Mesenchymal stem cell (in vitro differentiated cells and primary cell): ENCODE measurements at regions not wholly inside any gene's neighbourhood (a gene's known extent, or its start where the extent isn't known, plus 50 kb on each side); places are given as distances from the start of the nearest gene placed in this dataset.

Source experiments
- DNase-seq: peaks from one replicate; pipeline ENCODE4 v3.0.0-alpha.2; 2013
- H2AFZ ChIP-seq: one replicate; pipeline ENCODE4 v1.6.1; 2013; ENCODE audit warnings: low read depth, mild to moderate bottlenecking, control low read depth, inconsistent platforms, low read length, moderate library complexity
- H2AK5ac ChIP-seq: 2 replicates; pipeline ENCODE4 v1.6.1; 2013; ENCODE audit warnings: low read length, moderate library complexity, mild to moderate bottlenecking, inconsistent platforms; ENCODE audit not compliant: severe bottlenecking
- H2BK120ac ChIP-seq: one replicate; pipeline ENCODE4 v1.6.1; 2013; ENCODE audit warnings: low read depth, mild to moderate bottlenecking, inconsistent platforms, low read length, moderate library complexity
- H2BK12ac ChIP-seq, 2 experiments: one replicate each; pipeline ENCODE4 v1.6.1; 2013; ENCODE audit warnings: inconsistent platforms in 2 of 2, low read length in 2 of 2, mild to moderate bottlenecking in 2 of 2, moderate library complexity in 2 of 2, control low read depth in 1 of 2
- H2BK15ac ChIP-seq: one replicate; pipeline ENCODE4 v1.6.1; 2013; ENCODE audit warnings: mild to moderate bottlenecking, low read depth, inconsistent platforms; ENCODE audit not compliant: poor library complexity, severe bottlenecking
- H2BK5ac ChIP-seq: 2 replicates; pipeline ENCODE4 v1.6.1; 2013; ENCODE audit warnings: low read depth, mild to moderate bottlenecking, low read length, control low read depth, inconsistent platforms; ENCODE audit not compliant: poor library complexity, severe bottlenecking
- H3K14ac ChIP-seq, 2 experiments: one replicate each; pipeline ENCODE4 v1.6.1; 2013; ENCODE audit warnings: inconsistent platforms in 2 of 2, low read length in 2 of 2, control low read depth in 1 of 2, mild to moderate bottlenecking in 1 of 2, moderate library complexity in 1 of 2
- H3K18ac ChIP-seq, 2 experiments: one replicate each; pipeline ENCODE4 v1.6.1; 2013; ENCODE audit warnings: inconsistent platforms in 2 of 2, low read length in 2 of 2, control low read depth in 1 of 2, low read depth in 1 of 2, mild to moderate bottlenecking in 1 of 2
- H3K23ac ChIP-seq, 2 experiments: one replicate each; pipeline ENCODE4 v1.6.1; 2013; ENCODE audit warnings: inconsistent platforms in 2 of 2, low read length in 2 of 2, mild to moderate bottlenecking in 2 of 2, moderate library complexity in 2 of 2, control low read depth in 1 of 2
- H3K27ac ChIP-seq: 2 replicates; pipeline ENCODE4 v1.5.1; 2013; ENCODE audit warnings: mild to moderate bottlenecking, moderate library complexity, low read length, control low read depth, inconsistent platforms; ENCODE audit not compliant: poor library complexity, severe bottlenecking
- H3K27me3 ChIP-seq, 2 experiments: 2 replicates each; pipeline versions ENCODE4 v1.6.1 to v1.7.0; 2013; ENCODE audit warnings: low read length in 2 of 2, mild to moderate bottlenecking in 2 of 2, moderate library complexity in 2 of 2, control low read depth in 1 of 2, inconsistent platforms in 1 of 2; ENCODE audit not compliant: control insufficient read depth in 1 of 2, insufficient read depth in 1 of 2
- H3K36me3 ChIP-seq, 2 experiments: 2 replicates each; pipeline versions ENCODE4 v1.6.1 to v1.7.0; 2013; ENCODE audit warnings: low read length in 2 of 2, control low read depth in 1 of 2, inconsistent platforms in 1 of 2, low read depth in 1 of 2, mild to moderate bottlenecking in 1 of 2; ENCODE audit not compliant: insufficient read depth in 2 of 2, control insufficient read depth in 1 of 2
- H3K4ac ChIP-seq, 2 experiments: one replicate each; pipeline ENCODE4 v1.6.1; 2013; ENCODE audit warnings: inconsistent platforms in 2 of 2, low read length in 2 of 2, mild to moderate bottlenecking in 2 of 2, moderate library complexity in 2 of 2, control low read depth in 1 of 2, low read depth in 1 of 2
- H3K4me1 ChIP-seq: 2 replicates; pipeline ENCODE4 v1.6.1; 2013; ENCODE audit warnings: low read depth, low read length, control low read depth; ENCODE audit not compliant: control insufficient read depth, insufficient read depth
- H3K4me2 ChIP-seq: 2 replicates; pipeline ENCODE4 v1.6.1; 2013; ENCODE audit warnings: low read length, mild to moderate bottlenecking, inconsistent platforms; ENCODE audit not compliant: poor library complexity, severe bottlenecking
- H3K4me3 ChIP-seq, 2 experiments: 2 replicates each; pipeline versions ENCODE4 v1.5.1 to v1.7.0; 2013; ENCODE audit warnings: low read length in 2 of 2, mild to moderate bottlenecking in 2 of 2, control low read depth in 1 of 2, low read depth in 1 of 2; ENCODE audit not compliant: insufficient read depth in 1 of 2
- H3K79me1 ChIP-seq: replicated peaks from 2 replicates; pipeline ENCODE4 v1.6.1; 2013; ENCODE audit warnings: mild to moderate bottlenecking, control low read depth, low read length, inconsistent platforms; ENCODE audit not compliant: poor library complexity, severe bottlenecking
- H3K9ac ChIP-seq: 2 replicates; pipeline ENCODE4 v1.7.0; 2013; ENCODE audit warnings: mild to moderate bottlenecking, low read length, moderate library complexity
- H3K9me3 ChIP-seq: 2 replicates; pipeline ENCODE4 v1.7.0; 2013; ENCODE audit warnings: mild to moderate bottlenecking, low read length; ENCODE audit not compliant: control insufficient read depth
- H4K8ac ChIP-seq: one replicate; pipeline ENCODE4 v1.6.1; 2013; ENCODE audit warnings: inconsistent platforms, mild to moderate bottlenecking, low read length, moderate library complexity
- H4K91ac ChIP-seq: one replicate; pipeline ENCODE4 v1.6.1; 2013; ENCODE audit warnings: mild to moderate bottlenecking, low read length, inconsistent platforms
- WGBS: methylation state at CpG from one replicate; pipeline ENCODE4 v1.1.7; 2013; ENCODE audit warnings: mixed read lengths; 5-methylcytosine and 5-hydroxymethylcytosine counted together

DNA sequence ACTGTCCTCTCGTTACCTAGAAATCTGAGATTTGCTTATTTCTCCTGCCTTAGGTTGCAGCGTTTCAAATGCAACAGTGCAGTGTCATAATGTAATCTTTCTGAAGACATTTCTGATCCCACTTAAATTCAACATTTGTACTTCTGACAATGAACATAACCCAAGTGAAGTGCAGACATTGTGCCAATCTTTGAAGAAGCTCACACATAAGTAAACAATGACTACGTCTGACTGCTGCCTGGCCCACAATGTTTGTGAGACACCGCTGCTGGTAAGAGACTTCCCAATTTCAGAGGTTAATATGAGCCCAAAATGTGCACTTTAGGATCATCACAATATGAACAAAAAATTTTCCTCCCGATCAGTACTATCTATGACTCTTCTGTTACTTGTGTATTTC, 84.6 kb upstream of the BCL2L14 start:
- no peak overlapping the region for H2AFZ ChIP-seq
- H3K23ac ChIP-seq: no peak overlapping the region
- no peak overlapping the region for H3K4me2 ChIP-seq
- H3K27ac ChIP-seq: no peak overlapping the region
- 75% methylated on average over 4 of the region's 5 CpGs for WGBS
- no peak overlapping the region for H3K4me3 ChIP-seq
- no peak overlapping the region for H2BK5ac ChIP-seq
- H2BK120ac ChIP-seq: no peak overlapping the region
- no peak overlapping the region for H3K9ac ChIP-seq
- no peak overlapping the region for H2BK15ac ChIP-seq
- no peak overlapping the region for H2BK12ac ChIP-seq
- H3K36me3 ChIP-seq: no peaks in the 10 kb centered on the region
- H4K91ac ChIP-seq: no peak overlapping the region
- H3K79me1 ChIP-seq: no peaks in the 10 kb centered on the region
- no peak overlapping the region for H4K8ac ChIP-seq
- H3K4ac ChIP-seq: no peak overlapping the region
- H3K27me3 ChIP-seq: no peaks in the 10 kb centered on the region
- no peak overlapping the region for H2AK5ac ChIP-seq
- H3K18ac ChIP-seq: no peak overlapping the region
- peaks cover under 1% of the 10 kb centered on the region for H3K4me1 ChIP-seq
- H3K14ac ChIP-seq: no peak overlapping the region
- H3K9me3 ChIP-seq: no peaks in the 10 kb centered on the region
- no peak for DNase-seq

DNA sequence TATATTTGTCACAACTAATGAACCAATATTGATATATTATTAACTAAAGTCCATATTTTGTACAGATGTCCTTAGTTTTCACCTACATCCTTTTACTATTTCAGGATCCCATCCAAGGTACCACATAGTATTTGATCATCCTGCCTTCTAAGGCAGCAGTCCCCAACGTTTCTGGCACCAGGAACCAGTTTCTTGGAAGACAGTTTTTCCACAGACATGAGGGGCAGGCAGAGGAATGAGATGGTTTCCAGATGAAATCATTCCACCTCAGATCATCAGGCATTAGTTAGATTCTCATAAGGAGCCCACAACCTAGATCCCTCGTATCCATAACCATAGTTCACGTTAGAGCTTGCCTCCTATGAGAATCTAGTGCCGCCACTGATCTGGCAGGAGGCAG, 82.8 kb upstream of the BCL2L14 start:
- Histone ChIP-seq H4K8ac (no peak overlapping the region), H3K36me3 (no peaks in the 10 kb centered on the region), H3K27me3 (no peaks in the 10 kb centered on the region), H3K4ac (no peak overlapping the region), H2AK5ac (no peak overlapping the region), H2BK12ac (no peak overlapping the region), H3K9ac (no peak overlapping the region), H2BK15ac (no peak overlapping the region), H3K18ac (no peak overlapping the region), H3K27ac (no peak overlapping the region), H3K4me3 (no peak overlapping the region), H2BK5ac (no peak overlapping the region), H3K9me3 (peaks cover 7% of the 10 kb centered on the region), H2BK120ac (no peak overlapping the region), H4K91ac (no peak overlapping the region), H3K4me1 (peaks cover 2% of the 10 kb centered on the region), H3K14ac (no peak overlapping the region), H3K79me1 (no peaks in the 10 kb centered on the region), H3K4me2 (no peak overlapping the region), H3K23ac (no peak overlapping the region), H2AFZ (no peak overlapping the region)
- 77% methylated on average over 4 of the region's 4 CpGs for WGBS
- DNase-seq: no peak

DNA sequence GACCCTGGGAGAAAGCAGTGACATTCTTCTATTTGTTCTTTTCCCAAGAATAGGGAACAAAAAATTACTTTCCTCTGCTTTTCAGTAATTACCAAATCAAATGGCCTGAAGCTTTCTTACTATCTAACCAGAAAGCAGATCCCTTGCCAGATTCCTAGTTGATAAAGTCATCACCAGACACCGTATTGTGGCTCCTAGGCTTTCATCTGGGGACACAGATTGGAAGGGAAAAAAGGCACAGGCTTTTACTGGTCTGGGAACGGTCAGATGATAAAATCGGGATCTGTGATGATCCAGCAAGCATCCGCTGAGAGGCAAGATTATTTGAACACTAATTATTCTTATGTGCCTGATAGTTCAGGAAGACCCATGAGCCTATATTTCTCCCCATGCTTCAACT, 79.1 kb upstream of the BCL2L14 start:
- Histone ChIP-seq H3K23ac (no peak overlapping the region), H3K4ac (no peak overlapping the region), H3K9me3 (peaks cover 9% of the 10 kb centered on the region), H2BK120ac (no peak overlapping the region), H4K8ac (no peak overlapping the region), H2BK15ac (no peak overlapping the region), H3K27me3 (no peaks in the 10 kb centered on the region), H3K14ac (no peak overlapping the region), H3K4me3 (no peak overlapping the region), H3K27ac (no peak overlapping the region), H3K36me3 (no peaks in the 10 kb centered on the region), H3K4me2 (no peak overlapping the region), H3K9ac (no peak overlapping the region), H3K4me1 (peaks cover 2% of the 10 kb centered on the region), H2BK5ac (no peak overlapping the region), H2AFZ (no peak overlapping the region), H2BK12ac (no peak overlapping the region), H4K91ac (no peak overlapping the region), H2AK5ac (no peak overlapping the region), H3K18ac (no peak overlapping the region), H3K79me1 (no peaks in the 10 kb centered on the region)
- 66% methylated on average over 4 of the region's 4 CpGs for WGBS
- DNase-seq: no peak

DNA sequence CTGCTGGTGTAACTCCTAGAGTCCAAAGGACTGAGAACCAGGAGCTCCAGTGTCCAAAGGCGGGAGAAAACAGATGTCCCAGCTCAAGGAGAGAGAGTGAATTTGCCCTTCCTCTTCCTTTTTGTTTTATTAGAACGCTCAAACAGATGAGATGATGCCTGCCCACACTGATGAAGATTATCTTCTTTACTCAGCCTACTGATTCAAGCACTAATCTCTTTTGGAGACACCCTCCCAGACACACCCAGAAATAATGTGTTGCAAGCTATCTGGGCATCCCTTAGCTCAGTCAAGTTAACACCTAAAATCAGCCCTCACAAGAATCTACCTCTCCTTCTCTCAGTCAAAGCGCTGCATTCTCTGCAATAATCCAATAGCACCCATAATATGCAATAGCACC, 78.2 kb upstream of the BCL2L14 start:
- H2AFZ ChIP-seq: no peak overlapping the region
- no peak overlapping the region for H2BK15ac ChIP-seq
- H3K18ac ChIP-seq: no peak overlapping the region
- H4K8ac ChIP-seq: no peak overlapping the region
- no peak overlapping the region for H3K4me2 ChIP-seq
- H3K9me3 ChIP-seq: peaks cover 9% of the 10 kb centered on the region
- no peak overlapping the region for H3K27ac ChIP-seq
- H2AK5ac ChIP-seq: no peak overlapping the region
- no peak overlapping the region for H2BK5ac ChIP-seq
- H3K14ac ChIP-seq: no peak overlapping the region
- H4K91ac ChIP-seq: no peak overlapping the region
- no peak overlapping the region for H3K23ac ChIP-seq
- DNase-seq: no peak
- peaks cover 2% of the 10 kb centered on the region for H3K4me1 ChIP-seq
- no peak overlapping the region for H2BK120ac ChIP-seq
- H3K36me3 ChIP-seq: no peaks in the 10 kb centered on the region
- no peaks in the 10 kb centered on the region for H3K27me3 ChIP-seq
- no peak overlapping the region for H3K4ac ChIP-seq
- WGBS: 90% methylated on average over 2 of the region's 3 CpGs
- H3K79me1 ChIP-seq: no peaks in the 10 kb centered on the region
- H3K9ac ChIP-seq: no peak overlapping the region
- no peak overlapping the region for H2BK12ac ChIP-seq
- no peak overlapping the region for H3K4me3 ChIP-seq
